ENCODE measurements at regions not wholly inside any gene's neighbourhood (a gene's known extent, or its start where the extent isn't known, plus 50 kb on each side); places are given as distances from the start of the nearest gene placed in this dataset.

DNA sequence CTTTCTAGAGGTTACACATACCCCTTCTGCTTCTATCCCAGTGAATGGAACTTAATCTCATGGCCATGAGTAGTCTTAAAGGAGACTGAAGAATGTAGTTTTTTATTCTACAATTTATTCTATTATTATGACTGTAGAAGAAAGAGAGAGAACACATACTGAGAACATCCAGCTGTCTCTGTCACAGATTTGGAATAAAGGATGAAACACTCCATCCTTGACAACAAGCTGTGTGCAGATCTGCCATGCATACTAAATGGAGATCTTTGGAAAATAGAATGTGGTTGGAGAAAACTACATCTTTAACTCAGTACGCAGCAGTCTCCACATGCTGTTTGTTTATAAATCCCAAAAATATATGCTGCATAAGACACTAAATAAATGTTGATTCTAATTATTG, 54.1 kb upstream of the NUDT7 start:
- no peak for DNase-seq

DNA sequence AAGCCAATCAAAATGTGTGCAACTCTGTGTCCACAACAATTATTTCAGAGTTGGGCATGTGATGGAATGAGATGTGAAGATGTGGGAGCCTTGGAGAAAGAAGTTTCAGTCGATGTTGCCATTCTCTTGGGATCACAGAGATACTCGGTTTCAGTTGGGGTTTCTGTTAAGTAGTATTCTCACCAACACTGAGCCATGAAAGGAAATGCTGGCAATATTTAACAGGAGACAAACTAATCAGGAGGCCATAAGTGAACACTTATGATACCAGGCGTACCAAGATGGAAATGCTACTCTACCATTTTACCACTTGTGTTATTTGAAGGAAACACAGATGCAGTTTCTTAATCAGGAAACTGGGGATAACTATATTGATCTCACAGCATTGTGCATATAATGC, 53.3 kb upstream of the NUDT7 start:
- DNase-seq: no peak

Data from DMS79 treated with DMSO at 0.1 percent for 48 hours (cell line).